ENCODE measurements at regions not wholly inside any gene's neighbourhood (a gene's known extent, or its start where the extent isn't known, plus 50 kb on each side); places are given as distances from the start of the nearest gene placed in this dataset.

DNA sequence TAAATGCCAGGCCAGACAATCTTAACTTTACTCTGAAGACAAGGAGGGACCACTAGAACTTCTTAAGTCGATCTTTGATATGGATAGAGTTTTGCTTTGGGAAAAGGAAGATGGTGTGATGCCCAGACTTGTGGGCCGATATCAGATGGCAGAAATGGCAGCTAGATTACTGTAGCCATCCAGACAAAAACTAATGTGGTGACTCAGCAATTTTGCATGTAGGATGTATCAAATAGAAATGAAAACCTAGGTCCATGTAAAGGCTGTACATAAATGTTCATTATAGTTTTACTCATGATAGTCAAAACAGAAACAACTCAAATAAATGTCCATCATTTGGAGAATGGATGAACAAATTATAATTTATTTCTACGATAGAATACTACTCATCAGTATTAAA, 121.5 kb downstream of the APIP start:
- Histone ChIP-seq H3K36me3 (ENCODE audit: control insufficient read depth, insufficient read depth, low read length) (no peaks in the 10 kb centered on the region), H3K4me1 (ENCODE audit: control insufficient read depth, insufficient read depth, low read length) (no peaks in the 10 kb centered on the region), H3K9me3 (ENCODE audit: control insufficient read depth, insufficient read depth, low read length) (no peaks in the 10 kb centered on the region), H3K4me3 (ENCODE audit: low read length) (no peak overlapping the region), H3K27ac (ENCODE audit: low read length) (no peak overlapping the region), H3K27me3 (ENCODE audit: control insufficient read depth, insufficient read depth, low read length) (no peaks in the 10 kb centered on the region)
- H3K27me3 Mint-ChIP-seq (ENCODE audit: low read depth in 2 of 2), result peaks cover 17 to 23% of the 10 kb centered on the region in 2 donors
- no peak overlapping the region for H3K27ac Mint-ChIP-seq
- intact Hi-C loops (cut with micrococcal nuclease), result no loop called here
- 90% methylated on average over 2 of the region's 3 CpGs for WGBS (ENCODE audit: insufficient coverage)
- DNase-seq (no peak), ATAC-seq (no peak)
- H3K4me3 Mint-ChIP-seq, result no peak overlapping the region
- H3K4me1 Mint-ChIP-seq, result no peaks in the 10 kb centered on the region
- H3K9me3 Mint-ChIP-seq, result no peaks in the 10 kb centered on the region
- no peak for TF ChIP-seq CTCF (IDR thresholded peaks at IDR 0.05)
- no peaks in the 10 kb centered on the region for H3K36me3 Mint-ChIP-seq

DNA sequence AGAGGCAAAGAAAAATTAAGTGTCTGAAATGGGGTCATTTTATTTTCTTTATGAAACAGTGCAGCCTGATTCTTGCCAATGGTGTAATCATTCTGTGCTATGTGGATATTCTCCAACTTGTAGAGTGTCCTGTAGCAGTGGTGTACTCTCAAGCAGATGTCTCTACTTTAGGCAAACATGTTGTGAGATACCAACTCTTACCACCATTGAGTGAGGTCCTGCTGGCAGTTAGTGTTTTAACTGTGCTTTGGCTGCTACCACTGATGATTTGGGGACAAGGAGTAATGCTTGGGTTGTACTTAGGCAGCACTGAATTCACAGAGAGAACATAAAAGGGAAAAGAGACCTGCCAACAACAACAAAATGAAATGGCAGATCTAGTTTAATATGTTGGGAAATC, 122.5 kb downstream of the APIP start:
- Mint-ChIP-seq H3K9me3 (no peaks in the 10 kb centered on the region), H3K36me3 (no peaks in the 10 kb centered on the region), H3K27ac (no peak overlapping the region), H3K4me3 (no peak overlapping the region), H3K27me3 (ENCODE audit: low read depth in 2 of 2) (peaks cover 12 to 23% of the 10 kb centered on the region in 2 donors), H3K4me1 (no peaks in the 10 kb centered on the region)
- DNase-seq (no peak), ATAC-seq (no peak)
- no peaks in the 10 kb centered on the region for H3K9me3 ChIP-seq (ENCODE audit: control insufficient read depth, insufficient read depth, low read length)
- no peak for TF ChIP-seq CTCF (IDR thresholded peaks at IDR 0.05)
- no peaks in the 10 kb centered on the region for H3K27me3 ChIP-seq (ENCODE audit: control insufficient read depth, insufficient read depth, low read length)
- H3K27ac ChIP-seq (ENCODE audit: low read length), result no peak overlapping the region
- no peak overlapping the region for H3K4me3 ChIP-seq (ENCODE audit: low read length)
- intact Hi-C loops (cut with micrococcal nuclease), result no loop called here
- H3K36me3 ChIP-seq (ENCODE audit: control insufficient read depth, insufficient read depth, low read length), result no peaks in the 10 kb centered on the region
- H3K4me1 ChIP-seq (ENCODE audit: control insufficient read depth, insufficient read depth, low read length), result no peaks in the 10 kb centered on the region

DNA sequence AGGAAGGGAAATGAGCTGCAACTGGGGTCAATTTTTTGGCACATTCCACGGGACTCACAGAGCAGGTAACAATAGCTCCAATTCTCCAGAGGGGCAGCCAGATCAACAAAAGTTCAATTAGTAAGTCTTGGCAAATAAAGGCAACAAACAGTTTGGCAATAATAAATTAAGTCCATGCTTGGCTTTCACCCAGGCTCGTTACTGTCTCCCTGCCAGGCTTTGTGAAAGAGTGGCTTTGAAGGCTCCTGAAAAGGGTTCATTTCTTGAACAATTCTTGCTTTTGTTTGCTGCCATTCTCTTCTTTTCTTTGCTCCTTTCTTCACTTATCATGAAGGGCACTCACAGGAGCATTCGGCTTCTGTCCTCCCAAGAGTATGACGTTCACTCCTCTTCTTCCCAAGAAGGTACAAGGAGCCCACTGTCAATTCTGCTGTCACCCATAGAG, 123.3 kb downstream of the APIP start:
- TF ChIP-seq CTCF (IDR thresholded peaks at IDR 0.05), result no peak
- Mint-ChIP-seq H3K4me1 (no peaks in the 10 kb centered on the region), H3K9me3 (no peaks in the 10 kb centered on the region), H3K36me3 (no peaks in the 10 kb centered on the region), H3K27ac (no peak overlapping the region), H3K27me3 (ENCODE audit: low read depth in 2 of 2) (peaks cover 12 to 23% of the 10 kb centered on the region in 2 donors), H3K4me3 (no peak overlapping the region)
- WGBS (ENCODE audit: insufficient coverage), result 90% methylated on average over 4 of the region's 4 CpGs
- intact Hi-C loops (cut with micrococcal nuclease), result no loop called here
- no peaks in the 10 kb centered on the region for H3K9me3 ChIP-seq (ENCODE audit: control insufficient read depth, insufficient read depth, low read length)
- no peaks in the 10 kb centered on the region for H3K4me1 ChIP-seq (ENCODE audit: control insufficient read depth, insufficient read depth, low read length)
- H3K4me3 ChIP-seq (ENCODE audit: low read length), result no peak overlapping the region
- no peak overlapping the region for H3K27ac ChIP-seq (ENCODE audit: low read length)
- ATAC-seq (no peak), DNase-seq (no peak)
- no peaks in the 10 kb centered on the region for H3K27me3 ChIP-seq (ENCODE audit: control insufficient read depth, insufficient read depth, low read length)
- H3K36me3 ChIP-seq (ENCODE audit: control insufficient read depth, insufficient read depth, low read length), result no peaks in the 10 kb centered on the region

- Mint-ChIP-seq H3K4me1 (no peaks in the 10 kb centered on the region), H3K27me3 (ENCODE audit: low read depth in 2 of 2) (peaks cover 9 to 23% of the 10 kb centered on the region in 2 donors), H3K27ac (no peak overlapping the region), H3K36me3 (no peaks in the 10 kb centered on the region), H3K4me3 (no peak overlapping the region), H3K9me3 (no peaks in the 10 kb centered on the region)
- H3K27ac ChIP-seq (ENCODE audit: low read length), result no peak overlapping the region
- no peak overlapping the region for H3K4me3 ChIP-seq (ENCODE audit: low read length)
- intact Hi-C loops (cut with micrococcal nuclease), result no loop called here
- no peak for ATAC-seq
- TF ChIP-seq CTCF (IDR thresholded peaks at IDR 0.05), result no peak
- no peaks in the 10 kb centered on the region for H3K4me1 ChIP-seq (ENCODE audit: control insufficient read depth, insufficient read depth, low read length)
- no peak for DNase-seq
- WGBS (ENCODE audit: insufficient coverage), result 55% methylated on average over 5 of the region's 5 CpGs
- no peaks in the 10 kb centered on the region for H3K36me3 ChIP-seq (ENCODE audit: control insufficient read depth, insufficient read depth, low read length)
- H3K27me3 ChIP-seq (ENCODE audit: control insufficient read depth, insufficient read depth, low read length), result no peaks in the 10 kb centered on the region
- H3K9me3 ChIP-seq (ENCODE audit: control insufficient read depth, insufficient read depth, low read length), result no peaks in the 10 kb centered on the region
These were observed 124.2 kb downstream of the APIP start for GRCh38 chr11:34791780-34792542.

Measured in natural killer cell (primary cell).